ENCODE measurements at regions not wholly inside any gene's neighbourhood (a gene's known extent, or its start where the extent isn't known, plus 50 kb on each side); places are given as distances from the start of the nearest gene placed in this dataset.
"Not testable (repeated sequence)": the region's sequence is repeated elsewhere in the genome, so short reads cannot be mapped to it uniquely, and the experiment has no call there.

DNA sequence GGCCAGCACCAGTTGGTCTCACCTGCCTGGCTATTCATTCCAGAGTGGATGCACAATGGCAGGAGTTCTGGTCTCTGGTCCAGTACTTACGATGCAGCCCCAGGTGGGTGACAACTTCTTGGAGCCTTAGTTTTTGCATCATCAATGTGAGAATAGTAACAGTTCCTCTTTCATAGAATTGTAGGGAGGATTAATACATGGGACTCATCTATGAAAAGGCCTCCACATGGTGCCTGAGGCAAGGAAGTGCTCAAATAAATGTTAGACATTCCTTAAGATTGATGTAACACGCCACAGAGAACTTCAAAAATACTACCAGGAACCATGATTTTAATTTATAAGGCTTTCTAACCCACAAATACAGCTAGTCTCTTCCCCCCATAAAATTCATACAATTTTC lies 120.1 kb upstream of the CHST15 start:
- no peak for DNase-seq (ENCODE audit: low read depth)

DNA sequence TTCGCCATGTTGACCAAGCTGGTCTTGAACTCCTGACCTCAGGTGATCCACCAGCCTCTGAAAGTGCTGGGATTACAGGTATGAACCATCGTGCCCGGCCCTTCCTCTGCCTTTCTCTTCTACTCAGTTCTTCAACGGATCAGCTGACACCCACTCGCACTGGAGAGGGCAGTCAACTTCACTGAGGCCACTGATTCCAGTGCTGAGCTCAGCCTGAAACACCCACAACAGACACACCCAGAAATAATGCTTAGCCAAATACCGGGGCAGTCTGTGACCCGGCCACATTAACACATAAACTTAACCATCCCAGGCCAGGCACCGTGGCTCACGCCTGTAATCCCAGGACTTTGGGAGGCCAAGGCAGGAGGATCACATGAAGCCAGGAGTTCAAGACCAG lies 119.3 kb upstream of the CHST15 start:
- no peak for DNase-seq (ENCODE audit: low read depth)

DNA sequence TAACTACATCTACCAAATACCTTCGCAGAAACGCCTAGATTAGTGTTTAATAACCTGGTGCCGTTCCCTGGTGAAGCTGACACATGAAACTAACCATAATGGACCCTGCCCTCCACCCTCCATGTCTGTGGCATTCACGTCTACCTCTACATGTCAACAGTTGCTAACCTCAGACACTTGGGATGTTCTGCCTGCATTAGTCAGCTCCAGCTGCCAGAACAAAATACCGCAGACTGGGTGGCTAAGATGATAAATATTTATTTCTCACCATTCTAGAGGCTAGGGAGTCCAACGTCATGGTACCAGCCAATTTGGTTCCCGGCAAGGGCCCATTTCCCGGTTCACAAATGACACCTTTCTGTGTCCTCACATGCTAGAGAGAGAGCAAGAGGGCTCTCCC lies 118.5 kb upstream of the CHST15 start:
- peak; percentile 9 for DNase-seq (ENCODE audit: low read depth)

DNA sequence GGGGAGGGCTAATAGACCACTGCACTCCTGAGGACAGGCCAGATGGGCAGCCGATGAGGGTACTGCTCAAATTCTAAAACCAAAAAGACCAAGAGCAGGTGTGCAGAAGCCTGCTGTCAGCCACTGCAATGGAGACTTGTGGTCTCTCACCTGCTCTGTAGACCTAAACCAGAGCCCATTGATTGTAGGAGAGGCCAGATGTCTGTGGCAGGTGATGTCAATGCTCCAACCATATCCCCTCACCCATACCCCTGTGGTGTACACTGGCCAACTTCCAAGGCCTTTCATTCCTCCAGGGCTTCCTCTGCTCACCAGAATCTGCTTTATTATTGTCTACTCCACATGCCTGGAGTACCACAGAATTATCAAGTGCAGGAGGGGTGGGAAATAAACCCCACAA lies 116.9 kb upstream of the CHST15 start:
- DNase-seq (ENCODE audit: low read depth): no peak

DNA sequence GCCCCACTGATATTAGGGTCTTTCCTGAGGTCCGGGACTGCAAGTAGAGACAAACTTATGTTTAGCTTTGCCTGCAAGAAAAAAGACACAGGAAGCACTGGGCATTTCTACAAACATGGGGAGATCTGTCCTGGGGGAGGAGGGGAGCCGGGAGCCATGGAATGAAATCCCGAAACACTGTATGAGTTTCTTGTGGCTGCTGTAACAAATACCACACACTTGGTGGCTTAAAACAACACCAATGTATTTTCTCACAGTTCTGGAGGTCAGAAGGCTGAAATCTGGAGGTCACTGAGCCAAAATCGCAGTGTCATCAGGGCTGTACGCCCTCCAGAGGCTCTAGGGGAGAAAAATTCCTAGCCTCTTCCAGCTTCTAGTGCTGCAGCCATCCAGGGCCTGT lies 114.0 kb upstream of the CHST15 start:
- DNase-seq (ENCODE audit: low read depth): no peak

DNA sequence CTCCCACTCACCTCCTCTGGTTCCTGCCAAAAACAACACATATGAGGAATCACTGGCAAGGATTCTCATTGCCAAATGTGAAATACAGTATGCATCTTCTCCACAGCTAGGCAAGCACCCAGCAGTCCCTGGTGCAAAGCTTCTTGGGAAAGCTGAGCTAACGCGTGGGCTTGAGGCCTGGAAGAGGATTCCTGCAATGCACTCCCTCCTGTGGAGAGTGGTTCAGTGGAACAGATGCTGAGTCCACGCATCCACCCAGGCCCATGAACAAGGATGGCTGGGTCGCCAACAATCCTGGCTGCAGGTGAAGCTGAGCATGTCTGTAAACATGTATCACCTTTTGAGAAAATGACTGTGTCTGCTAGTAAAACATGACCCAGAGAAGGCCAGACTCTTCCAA lies 113.2 kb upstream of the CHST15 start:
- no peak for DNase-seq (ENCODE audit: low read depth)

DNA sequence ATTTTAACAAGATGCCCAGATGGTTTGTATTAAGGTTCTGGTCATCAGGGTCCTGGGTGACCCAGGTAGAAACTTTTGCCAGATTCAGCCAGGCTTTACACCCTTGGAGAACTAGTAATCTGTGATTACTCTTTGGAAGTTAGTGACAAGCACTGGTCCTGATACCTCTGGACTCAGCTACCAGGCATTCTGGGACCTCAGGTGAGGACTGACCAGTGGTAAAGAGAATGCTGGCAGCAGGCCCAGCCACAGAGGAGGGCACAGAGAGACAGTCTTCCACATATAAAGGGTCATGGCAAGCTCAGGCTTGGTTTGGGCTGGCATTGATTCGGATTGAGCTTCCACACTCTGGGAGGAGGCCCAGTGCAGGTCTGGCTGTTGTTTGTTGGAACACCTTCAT lies 112.0 kb upstream of the CHST15 start:
- no peak for DNase-seq (ENCODE audit: low read depth)

DNA sequence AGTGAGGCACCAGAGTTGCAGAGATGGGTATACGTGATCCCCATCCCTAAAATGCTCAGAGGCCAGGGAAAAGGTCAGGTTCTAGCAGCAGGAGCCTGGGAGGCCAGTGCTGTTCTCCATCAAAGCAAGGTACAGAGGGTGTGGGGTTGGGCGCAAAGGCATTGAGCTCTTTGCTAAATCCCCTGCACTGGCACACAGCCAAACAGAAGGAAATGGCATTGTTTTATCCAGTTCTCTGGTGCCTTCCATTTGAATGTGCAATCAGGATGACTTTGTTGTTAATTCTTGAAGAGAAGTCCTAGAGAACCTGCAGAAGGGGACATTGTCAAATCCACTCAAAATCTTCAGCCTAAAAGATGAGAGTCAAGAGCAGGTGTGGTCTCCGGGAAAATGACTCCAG lies 111.3 kb upstream of the CHST15 start:
- DNase-seq (ENCODE audit: low read depth): no peak

GRCh38 chr10:124200011-124200410 lies 106.6 kb upstream of the CHST15 start:
- no peak for DNase-seq (ENCODE audit: low read depth)

DNA sequence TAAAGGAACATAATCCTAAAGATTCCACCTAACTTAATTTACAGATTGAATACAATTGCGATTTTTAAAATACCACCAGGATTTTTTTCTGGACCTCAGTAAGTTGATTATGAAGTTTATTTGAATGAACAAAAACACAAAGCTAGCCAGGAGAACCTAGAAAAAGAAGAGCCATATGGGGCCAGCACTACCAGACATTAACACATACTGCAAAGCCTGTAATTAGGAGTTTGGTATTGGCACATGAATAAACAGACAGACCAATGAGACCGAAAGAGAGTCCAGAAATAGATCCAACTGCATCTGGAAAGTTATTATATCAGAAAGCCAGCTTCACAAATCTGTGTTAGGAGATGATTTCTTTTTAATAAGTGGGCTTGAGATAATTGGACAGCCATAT lies 105.5 kb upstream of the CHST15 start:
- DNase-seq (ENCODE audit: low read depth): no peak

DNA sequence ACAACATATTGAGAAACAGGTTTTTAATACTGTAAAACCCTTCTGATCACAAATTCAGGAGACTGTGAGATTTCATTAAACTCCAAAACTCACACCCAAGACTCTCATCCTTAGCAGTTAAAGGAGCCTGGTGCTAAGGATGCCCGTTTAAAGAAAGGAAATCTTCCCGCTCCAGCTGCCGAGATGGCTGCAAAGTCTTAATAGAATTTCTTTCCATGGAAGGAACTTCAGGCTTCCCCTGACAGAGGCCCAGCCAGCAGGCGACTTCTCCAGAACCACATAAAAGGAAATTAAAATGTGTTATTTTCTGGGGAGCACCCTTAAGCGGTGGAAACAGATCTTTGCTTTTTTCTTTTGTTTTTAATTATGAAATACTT lies 104.7 kb upstream of the CHST15 start:
- DNase-seq (ENCODE audit: low read depth): no peak

DNA sequence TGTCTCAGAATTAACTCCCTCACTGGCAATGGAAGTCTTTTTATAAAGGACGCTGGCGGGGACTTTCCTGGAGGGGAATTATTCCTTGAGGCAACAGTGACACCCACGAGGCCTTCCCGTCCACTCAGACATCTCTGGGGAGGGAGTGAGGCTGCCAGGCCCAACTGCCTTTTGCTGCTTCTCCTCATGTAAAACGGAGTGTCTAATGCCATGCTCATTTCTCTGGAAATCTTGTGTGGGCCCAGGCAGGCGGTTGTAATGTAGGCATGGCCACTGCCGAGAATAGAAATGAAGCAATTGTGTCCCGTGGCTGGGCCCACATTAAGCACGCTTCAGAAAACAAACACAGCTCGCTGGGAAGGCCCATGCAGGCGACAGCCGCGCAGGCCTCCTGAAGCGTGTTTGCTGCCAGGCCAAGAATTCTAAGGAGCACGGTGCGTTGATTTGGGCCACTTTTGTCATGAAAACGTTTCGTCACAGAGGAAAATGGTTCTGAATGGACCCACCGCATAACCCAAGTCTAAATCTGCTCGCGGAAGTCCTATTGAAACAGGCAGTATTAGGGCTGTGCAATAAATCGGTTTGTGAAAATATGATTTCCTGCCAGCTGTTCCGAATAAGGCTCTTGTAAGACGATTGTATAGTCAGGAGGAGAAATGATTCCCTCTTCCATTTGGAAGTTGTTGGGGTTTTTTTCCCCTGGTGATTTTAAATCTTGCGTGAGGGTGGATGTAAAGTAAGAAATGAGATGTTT lies 104.2 kb upstream of the CHST15 start:
- no peak for DNase-seq (ENCODE audit: low read depth)

- no peak for DNase-seq (ENCODE audit: low read depth)
Observed at GRCh38 chr10:124196659-124197058, 103.3 kb upstream of the CHST15 start.

DNA sequence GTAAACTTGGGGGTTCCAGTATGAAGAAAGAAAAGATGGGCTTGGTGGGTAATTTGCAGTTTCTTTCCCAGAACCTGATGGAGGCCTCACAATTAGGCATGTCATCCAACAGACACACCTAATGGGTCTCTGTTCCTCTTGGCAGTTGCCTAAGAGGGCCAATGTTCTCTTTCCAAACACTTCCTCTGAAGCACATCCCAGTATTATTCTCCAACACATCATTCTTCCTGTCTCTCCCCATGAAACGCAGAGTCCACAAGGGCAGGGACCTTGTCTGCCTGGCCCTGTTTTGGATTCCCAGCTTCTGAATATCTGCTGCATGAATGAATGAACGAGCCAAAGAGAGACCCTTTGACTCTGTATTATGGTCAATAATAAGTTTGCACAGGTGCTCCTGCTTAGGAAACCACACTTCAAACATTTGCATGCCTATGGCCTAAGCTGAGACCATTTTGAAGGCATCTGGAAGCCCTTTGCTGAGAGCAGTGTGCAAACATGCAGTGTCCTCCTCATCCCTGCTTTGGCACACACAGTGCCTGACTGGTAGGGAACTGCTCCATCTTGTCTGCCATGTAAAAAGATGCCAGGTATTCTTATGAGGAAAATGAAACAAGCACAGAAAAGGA lies 100.9 kb upstream of the CHST15 start:
- no peak for DNase-seq (ENCODE audit: low read depth)

DNA sequence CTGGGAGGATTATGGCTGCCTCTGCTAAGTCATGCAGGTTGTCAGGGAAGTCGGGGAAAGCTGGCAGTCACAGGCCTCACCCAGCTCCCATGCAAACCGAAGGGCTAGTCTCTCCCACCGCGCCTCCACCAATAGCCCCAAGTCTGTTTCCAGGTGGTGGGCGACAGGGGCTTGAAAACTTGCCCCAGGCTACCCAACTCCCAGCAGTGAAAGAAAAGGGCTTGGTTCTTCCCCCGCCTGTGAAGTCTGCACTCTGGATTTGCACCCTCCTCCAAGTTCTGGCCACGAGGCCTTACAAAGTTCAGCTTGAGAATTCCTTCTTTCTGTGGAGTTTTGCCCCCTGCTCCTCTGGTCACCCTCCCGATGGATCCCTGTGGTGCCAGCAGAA lies 99.9 kb upstream of the CHST15 start:
- no peak for DNase-seq (ENCODE audit: low read depth)

- DNase-seq (ENCODE audit: low read depth): not testable (repeated sequence)
Observed at GRCh38 chr10:124192664-124193308, 99.4 kb upstream of the CHST15 start.

- not testable (repeated sequence) for DNase-seq (ENCODE audit: low read depth)
Observed at GRCh38 chr10:124190476-124190875, 97.1 kb upstream of the CHST15 start.

GRCh38 chr10:124186956-124187355 lies 93.6 kb upstream of the CHST15 start:
- no peak for DNase-seq (ENCODE audit: low read depth)

DNA sequence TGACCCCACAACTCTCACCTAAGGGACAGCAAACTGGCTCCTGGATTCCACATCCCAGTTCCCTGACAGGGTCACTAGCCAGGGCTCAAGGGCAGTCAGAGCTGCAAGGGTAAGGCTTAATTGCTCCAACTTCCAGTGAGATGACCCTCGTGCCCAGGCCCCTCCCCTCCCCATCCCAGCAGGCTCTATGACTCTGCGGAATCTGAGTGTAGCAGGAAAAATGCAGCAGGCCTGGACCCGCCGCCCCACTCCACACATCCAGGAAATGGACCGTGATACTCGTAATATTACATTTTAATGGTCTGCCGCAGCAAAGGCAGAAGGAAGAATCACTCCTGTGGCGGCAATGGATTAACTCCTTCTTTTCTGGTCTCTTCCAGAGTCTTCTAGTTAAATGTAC lies 91.7 kb upstream of the CHST15 start:
- no peak for DNase-seq (ENCODE audit: low read depth)

DNA sequence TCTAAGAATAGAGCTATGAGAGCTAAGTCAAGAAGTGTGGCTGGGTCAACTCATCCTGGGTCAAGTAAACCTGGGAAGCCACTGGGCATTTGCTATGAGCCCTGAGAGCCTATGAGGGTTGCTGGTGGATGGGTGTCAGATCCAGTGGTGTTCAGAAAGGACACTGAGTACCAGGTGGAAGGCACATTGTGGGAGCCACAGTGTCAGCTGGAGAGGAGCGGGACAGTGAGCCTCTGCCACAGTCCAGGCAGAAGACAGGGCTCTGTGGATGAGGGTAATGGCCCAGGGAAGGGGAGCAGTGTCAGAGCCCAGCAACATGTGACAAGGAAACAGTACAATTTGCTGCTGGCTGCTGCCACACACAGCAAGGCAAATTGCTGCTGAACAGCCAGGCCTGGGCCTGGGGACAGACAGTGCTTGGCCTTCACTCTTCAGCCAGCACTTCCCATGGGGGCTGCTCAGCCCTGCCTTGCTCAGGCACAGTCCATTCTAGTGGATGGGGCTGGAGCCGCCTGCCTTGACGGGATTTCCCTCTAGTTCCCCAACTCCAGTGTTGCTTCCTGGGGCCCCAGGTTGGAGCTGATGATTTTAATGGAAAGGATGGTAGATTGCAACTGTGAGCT lies 90.9 kb upstream of the CHST15 start:
- DNase-seq (ENCODE audit: low read depth): no peak

DNA sequence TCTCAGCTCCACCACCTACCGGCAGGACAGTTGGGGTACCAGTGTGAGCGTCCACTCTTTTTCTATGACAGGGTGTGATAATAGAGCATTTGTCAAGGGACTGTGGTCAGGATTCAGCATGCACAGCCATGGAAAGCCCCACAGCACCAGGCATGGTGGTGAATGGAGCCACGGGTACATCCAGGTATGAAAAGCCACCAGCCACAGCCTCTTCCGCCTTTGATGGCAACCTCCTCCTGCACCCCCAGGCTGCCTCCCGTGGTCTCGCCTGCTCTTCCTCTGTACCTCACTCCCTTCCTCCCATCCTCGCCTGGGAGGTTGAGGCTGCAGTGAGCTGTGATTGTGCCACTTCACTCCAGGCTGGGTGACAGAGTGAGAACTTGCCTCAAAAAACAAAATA lies 90.2 kb upstream of the CHST15 start:
- no peak for DNase-seq (ENCODE audit: low read depth)

GRCh38 chr10:124182088-124182541 lies 88.7 kb upstream of the CHST15 start:
- no peak for DNase-seq (ENCODE audit: low read depth)

- no peak for DNase-seq (ENCODE audit: low read depth)
Observed at GRCh38 chr10:124181656-124182055, 88.3 kb upstream of the CHST15 start.
